Keratinocyte (primary cell): ENCODE measurements at regions not wholly inside any gene's neighbourhood (a gene's known extent, or its start where the extent isn't known, plus 50 kb on each side); places are given as distances from the start of the nearest gene placed in this dataset.

Experiments used
- DNase-seq: peaks from one replicate; pipeline ENCODE4 v3.0.0-alpha.2; 2011; ENCODE audit warnings: low read depth, missing footprints, low spot score
- FAIRE-seq: peaks from 2 replicates; lab custom pipeline; 2011; peaks lifted over from hg19 to GRCh38; lab: Jason Lieb, UNC
- H2AFZ ChIP-seq: 2 replicates; pipeline ENCODE4 v1.6.0; 2012; ENCODE audit warnings: low read length, control low read depth, inconsistent platforms; ENCODE audit not compliant: control insufficient read depth
- H3K27ac ChIP-seq: 2 replicates; pipeline ENCODE4 v1.5.1; 2011; ENCODE audit warnings: low read length; ENCODE audit not compliant: control insufficient read depth, insufficient read depth
- H3K27me3 ChIP-seq: 3 replicates; pipeline ENCODE4 v1.6.0; 2011; ENCODE audit warnings: low read length; ENCODE audit not compliant: control insufficient read depth, insufficient read depth; ENCODE audit errors: extremely low read depth
- H3K36me3 ChIP-seq, 2 experiments: 2 replicates in 1 of 2; 3 replicates in 1 of 2; pipeline ENCODE4 v1.5.1; 2011; ENCODE audit warnings: low read length in 2 of 2, mild to moderate bottlenecking in 1 of 2; ENCODE audit not compliant: control insufficient read depth in 2 of 2, insufficient read depth in 2 of 2; ENCODE audit errors: extremely low read depth in 1 of 2
- H3K4me1 ChIP-seq: 3 replicates; pipeline ENCODE4 v1.5.1; 2011; ENCODE audit warnings: low read length; ENCODE audit not compliant: control insufficient read depth, insufficient read depth; ENCODE audit errors: extremely low read depth
- H3K4me2 ChIP-seq: 3 replicates; pipeline ENCODE4 v1.6.0; 2011; ENCODE audit warnings: low read depth, low read length; ENCODE audit not compliant: control insufficient read depth, insufficient read depth; ENCODE audit errors: extremely low read depth
- H3K4me3 ChIP-seq, 3 experiments: fragments of 200-600 bp in 1 of 3; sonication (generic) in 1 of 3; 2 replicates in 2 of 3; 3 replicates in 1 of 3; pipeline ENCODE4 v1.5.1; 2011 to 2016; ENCODE audit warnings: low read length in 3 of 3, mild to moderate bottlenecking in 3 of 3, control low read depth in 2 of 3, inconsistent platforms in 1 of 3, low read depth in 1 of 3, mixed read lengths in 1 of 3, mixed run types in 1 of 3, moderate library complexity in 1 of 3; ENCODE audit not compliant: control insufficient read depth in 2 of 3, insufficient read depth in 2 of 3; ENCODE audit errors: extremely low read depth in 1 of 3
- H3K79me2 ChIP-seq: 2 replicates; pipeline ENCODE4 v1.6.0; 2012; ENCODE audit warnings: low read length; ENCODE audit not compliant: control insufficient read depth, insufficient read depth
- H3K9ac ChIP-seq: 3 replicates; pipeline ENCODE4 v1.6.0; 2011; ENCODE audit warnings: low read length; ENCODE audit not compliant: control insufficient read depth, insufficient read depth; ENCODE audit errors: extremely low read depth
- H3K9me1 ChIP-seq: 3 replicates; pipeline ENCODE4 v1.6.0; 2011; ENCODE audit warnings: low read length; ENCODE audit not compliant: control insufficient read depth, insufficient read depth; ENCODE audit errors: extremely low read depth
- H3K9me3 ChIP-seq: 2 replicates; pipeline ENCODE4 v1.5.1; 2012; ENCODE audit warnings: low read depth, low read length; ENCODE audit not compliant: control insufficient read depth
- H4K20me1 ChIP-seq: 3 replicates; pipeline ENCODE4 v1.6.0; 2011; ENCODE audit warnings: low read length; ENCODE audit not compliant: control insufficient read depth, insufficient read depth; ENCODE audit errors: extremely low read depth
- EZH2 ChIP-seq: IDR thresholded peaks from one replicate; pipeline ENCODE4 v1.6.1; 2012; ENCODE audit warnings: inconsistent platforms, mild to moderate bottlenecking, low read length, moderate library complexity
- dilution Hi-C: fragments of 300-500 bp; cut with MboI; formaldehyde crosslinking; loops from one replicate; pipeline ENCODE4 v1.7.0; 2020; ENCODE audit warnings: low sequenced_read_pairs; ENCODE audit not compliant: extremely low pct_ligation_motif_present
- TF ChIP-seq, protein P1 (sequence below), 3 experiments: IDR thresholded peaks in 1 of 3; conservative IDR thresholded peaks in 1 of 3; optimal IDR thresholded peaks in 1 of 3; 2 replicates in 2 of 3; 3 replicates in 1 of 3; pipeline versions ENCODE3 to v1.5.1; 2011; ENCODE audit warnings: low read length in 3 of 3, mild to moderate bottlenecking in 3 of 3, moderate library complexity in 2 of 3, control low read depth in 1 of 3, inconsistent platforms in 1 of 3; ENCODE audit not compliant: insufficient read depth in 2 of 3; ENCODE audit errors: extremely low read depth in 1 of 3

DNA sequence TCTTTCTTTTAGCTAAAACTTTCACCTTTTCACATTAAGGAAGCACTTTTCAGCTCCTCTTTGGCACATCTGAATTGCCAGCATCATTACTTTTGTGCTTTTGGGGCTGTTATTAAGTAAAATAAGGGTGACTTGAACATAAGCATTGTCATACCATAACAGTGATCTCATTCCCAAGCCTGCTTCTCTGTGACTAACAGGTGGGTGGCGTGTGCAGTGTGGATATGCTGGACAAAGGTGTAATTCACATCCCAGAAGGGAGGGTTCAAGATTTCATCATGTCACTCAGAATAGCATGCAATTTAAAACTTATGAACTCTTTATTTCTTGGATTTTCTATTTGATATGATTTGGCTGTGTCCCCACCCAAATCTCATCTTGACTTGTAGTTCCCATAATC lies 517.4 kb upstream of the MKI67 start:
- H3K9me3 ChIP-seq, result no peaks in the 10 kb centered on the region
- no peaks in the 10 kb centered on the region for H3K27me3 ChIP-seq
- DNase-seq (no peak), FAIRE-seq (no peak)
- no peak overlapping the region for H2AFZ ChIP-seq
- H3K79me2 ChIP-seq, result no peaks in the 10 kb centered on the region
- no peak overlapping the region for H3K9ac ChIP-seq
- H3K4me1 ChIP-seq, result no peaks in the 10 kb centered on the region
- no peaks in the 10 kb centered on the region for H3K9me1 ChIP-seq
- no peaks in the 10 kb centered on the region for H4K20me1 ChIP-seq
- TF ChIP-seq EZH2, result no peak
- TF ChIP-seq, protein P1, sequence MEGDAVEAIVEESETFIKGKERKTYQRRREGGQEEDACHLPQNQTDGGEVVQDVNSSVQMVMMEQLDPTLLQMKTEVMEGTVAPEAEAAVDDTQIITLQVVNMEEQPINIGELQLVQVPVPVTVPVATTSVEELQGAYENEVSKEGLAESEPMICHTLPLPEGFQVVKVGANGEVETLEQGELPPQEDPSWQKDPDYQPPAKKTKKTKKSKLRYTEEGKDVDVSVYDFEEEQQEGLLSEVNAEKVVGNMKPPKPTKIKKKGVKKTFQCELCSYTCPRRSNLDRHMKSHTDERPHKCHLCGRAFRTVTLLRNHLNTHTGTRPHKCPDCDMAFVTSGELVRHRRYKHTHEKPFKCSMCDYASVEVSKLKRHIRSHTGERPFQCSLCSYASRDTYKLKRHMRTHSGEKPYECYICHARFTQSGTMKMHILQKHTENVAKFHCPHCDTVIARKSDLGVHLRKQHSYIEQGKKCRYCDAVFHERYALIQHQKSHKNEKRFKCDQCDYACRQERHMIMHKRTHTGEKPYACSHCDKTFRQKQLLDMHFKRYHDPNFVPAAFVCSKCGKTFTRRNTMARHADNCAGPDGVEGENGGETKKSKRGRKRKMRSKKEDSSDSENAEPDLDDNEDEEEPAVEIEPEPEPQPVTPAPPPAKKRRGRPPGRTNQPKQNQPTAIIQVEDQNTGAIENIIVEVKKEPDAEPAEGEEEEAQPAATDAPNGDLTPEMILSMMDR (optimal IDR thresholded peaks at IDR 0.05 in 1 of 3, IDR thresholded peaks at IDR 0.05 in 1 of 3, conservative IDR thresholded peaks at IDR 0.05 in 1 of 3; ENCODE audit: extremely low read depth in 1 of 3, insufficient read depth in 2 of 3, low read length in 3 of 3), result no peak
- dilution Hi-C loops, result no loop called here
- no peak overlapping the region for H3K4me3 ChIP-seq
- no peaks in the 10 kb centered on the region for H3K36me3 ChIP-seq
- H3K27ac ChIP-seq, result no peak overlapping the region
- no peak overlapping the region for H3K4me2 ChIP-seq

DNA sequence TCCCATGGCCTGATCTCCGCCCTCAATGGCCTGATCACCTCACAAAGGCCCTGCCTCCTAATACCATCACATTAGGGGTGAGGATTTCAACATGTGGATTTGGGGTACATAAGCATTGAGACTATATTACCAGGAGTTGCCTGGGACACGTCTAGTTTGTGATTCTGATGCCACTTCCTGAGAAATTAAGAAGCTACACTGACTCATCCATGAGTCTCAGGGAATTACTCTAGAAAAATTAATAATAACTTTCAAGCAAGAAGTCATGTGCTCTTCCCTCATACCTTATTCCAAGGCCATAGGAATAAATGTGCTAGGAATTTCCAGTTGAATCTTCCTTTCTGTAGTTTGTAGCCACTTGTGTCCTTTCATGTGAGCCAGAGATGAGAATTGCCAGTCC lies 519.3 kb upstream of the MKI67 start:
- no peak overlapping the region for H3K9ac ChIP-seq
- FAIRE-seq (no peak), DNase-seq (no peak)
- H3K79me2 ChIP-seq, result no peaks in the 10 kb centered on the region
- H3K4me1 ChIP-seq, result no peaks in the 10 kb centered on the region
- no peak overlapping the region for H3K4me3 ChIP-seq
- H3K4me2 ChIP-seq, result no peak overlapping the region
- no peak overlapping the region for H3K27ac ChIP-seq
- no peaks in the 10 kb centered on the region for H4K20me1 ChIP-seq
- dilution Hi-C loops, result no loop called here
- H3K27me3 ChIP-seq, result no peaks in the 10 kb centered on the region
- H3K9me1 ChIP-seq, result no peaks in the 10 kb centered on the region
- H2AFZ ChIP-seq, result no peak overlapping the region
- TF ChIP-seq, protein P1 (optimal IDR thresholded peaks at IDR 0.05 in 1 of 3, IDR thresholded peaks at IDR 0.05 in 1 of 3, conservative IDR thresholded peaks at IDR 0.05 in 1 of 3; ENCODE audit: extremely low read depth in 1 of 3, insufficient read depth in 2 of 3, low read length in 3 of 3), result no peak
- no peak for TF ChIP-seq EZH2
- H3K9me3 ChIP-seq, result no peaks in the 10 kb centered on the region
- no peaks in the 10 kb centered on the region for H3K36me3 ChIP-seq
